Omental fat pad (tissue), 3 donors: ENCODE measurements at regions not wholly inside any gene's neighbourhood (a gene's known extent, or its start where the extent isn't known, plus 50 kb on each side); places are given as distances from the start of the nearest gene placed in this dataset.

ENCODE experiments used
- ATAC-seq: fragments of 150-250 bp; one replicate; pipeline ENCODE4 v1.9.1; 2016; ENCODE audit warnings: mild to moderate bottlenecking, moderate library complexity; ENCODE audit not compliant: low FRiP score
- DNase-seq: peaks from one replicate; pipeline ENCODE4 v3.0.0-alpha.2; 2019; ENCODE audit warnings: low spot score
- TF ChIP-seq, protein P1 (sequence below), 3 donors: fragments of 450-650 bp; IDR thresholded peaks; one replicate each; pipeline ENCODE4 v1.5.1; 2016 to 2017; ENCODE audit warnings: antibody characterized with exemption in 3 of 3, mild to moderate bottlenecking in 3 of 3, moderate library complexity in 2 of 3

DNA sequence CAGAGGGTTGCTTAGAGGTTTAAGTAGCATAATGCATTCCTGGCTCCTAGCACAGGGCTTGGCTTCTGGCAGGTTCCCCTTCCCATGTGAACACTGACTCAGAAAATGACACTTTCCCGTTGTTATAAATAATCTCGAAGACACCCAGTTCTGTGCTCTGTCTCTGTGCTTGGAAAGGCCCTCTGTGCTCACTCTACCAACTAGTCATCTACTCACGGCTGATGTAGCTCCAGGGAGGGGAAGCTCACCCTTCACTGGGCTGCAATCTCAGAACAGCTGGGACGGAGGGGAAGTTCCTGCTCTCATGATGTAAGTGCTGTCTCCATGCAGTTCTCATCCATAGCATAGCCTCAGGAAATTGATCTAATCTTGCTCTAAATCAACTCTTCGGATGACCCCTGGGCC lies 230.5 kb upstream of the ASIC2 start:
- ATAC-seq (peak; percentile 24), DNase-seq (no peak)
- TF ChIP-seq, protein P1, sequence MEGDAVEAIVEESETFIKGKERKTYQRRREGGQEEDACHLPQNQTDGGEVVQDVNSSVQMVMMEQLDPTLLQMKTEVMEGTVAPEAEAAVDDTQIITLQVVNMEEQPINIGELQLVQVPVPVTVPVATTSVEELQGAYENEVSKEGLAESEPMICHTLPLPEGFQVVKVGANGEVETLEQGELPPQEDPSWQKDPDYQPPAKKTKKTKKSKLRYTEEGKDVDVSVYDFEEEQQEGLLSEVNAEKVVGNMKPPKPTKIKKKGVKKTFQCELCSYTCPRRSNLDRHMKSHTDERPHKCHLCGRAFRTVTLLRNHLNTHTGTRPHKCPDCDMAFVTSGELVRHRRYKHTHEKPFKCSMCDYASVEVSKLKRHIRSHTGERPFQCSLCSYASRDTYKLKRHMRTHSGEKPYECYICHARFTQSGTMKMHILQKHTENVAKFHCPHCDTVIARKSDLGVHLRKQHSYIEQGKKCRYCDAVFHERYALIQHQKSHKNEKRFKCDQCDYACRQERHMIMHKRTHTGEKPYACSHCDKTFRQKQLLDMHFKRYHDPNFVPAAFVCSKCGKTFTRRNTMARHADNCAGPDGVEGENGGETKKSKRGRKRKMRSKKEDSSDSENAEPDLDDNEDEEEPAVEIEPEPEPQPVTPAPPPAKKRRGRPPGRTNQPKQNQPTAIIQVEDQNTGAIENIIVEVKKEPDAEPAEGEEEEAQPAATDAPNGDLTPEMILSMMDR (IDR thresholded peaks at IDR 0.05), result no peak

DNA sequence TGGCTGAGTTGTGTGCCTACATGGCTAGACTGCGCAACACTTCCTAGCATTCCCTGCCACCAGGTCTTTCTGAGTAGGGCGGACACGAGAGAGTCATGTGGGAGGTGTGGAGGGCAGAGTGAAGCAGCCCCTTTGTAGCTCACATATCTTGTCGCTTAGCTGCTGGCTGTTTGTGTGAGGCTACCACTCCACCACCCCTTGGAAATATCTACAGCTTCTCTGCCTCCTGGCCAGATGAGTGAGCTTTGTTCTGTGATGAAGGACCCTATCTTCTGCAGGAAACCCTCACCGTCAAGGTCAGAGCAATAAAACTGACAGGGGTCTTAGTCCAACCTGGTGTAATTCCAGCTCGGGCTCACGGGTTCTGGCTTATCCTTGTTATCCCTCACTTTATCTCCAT lies 232.1 kb upstream of the ASIC2 start:
- TF ChIP-seq, protein P1 (IDR thresholded peaks at IDR 0.05), result no peak
- no peak for ATAC-seq

DNA sequence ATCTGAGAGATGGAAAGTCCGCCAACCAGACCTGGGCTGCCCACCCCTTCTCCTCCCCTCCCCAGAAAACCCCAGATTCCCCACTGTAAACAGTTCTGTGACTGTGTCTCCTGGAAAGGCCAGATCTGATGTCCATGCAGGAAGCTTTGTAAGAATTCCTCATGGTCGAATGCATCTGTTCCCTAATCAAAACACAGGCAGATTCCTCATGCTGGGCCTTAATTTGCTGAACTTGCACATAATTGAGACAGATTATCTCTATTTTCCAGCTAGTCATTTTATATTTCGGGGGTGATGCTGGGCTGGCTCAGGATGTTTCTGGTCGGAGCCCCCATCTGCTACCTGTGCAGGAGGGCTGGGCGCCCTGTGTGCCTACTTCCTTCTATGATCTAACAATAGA lies 233.6 kb upstream of the ASIC2 start:
- ATAC-seq, result no peak
- no peak for DNase-seq
- TF ChIP-seq, protein P1 (IDR thresholded peaks at IDR 0.05), result no peak

More for the DNA sequence above, 232.1 kb upstream of the ASIC2 start:
- DNase-seq, result no peak

DNA sequence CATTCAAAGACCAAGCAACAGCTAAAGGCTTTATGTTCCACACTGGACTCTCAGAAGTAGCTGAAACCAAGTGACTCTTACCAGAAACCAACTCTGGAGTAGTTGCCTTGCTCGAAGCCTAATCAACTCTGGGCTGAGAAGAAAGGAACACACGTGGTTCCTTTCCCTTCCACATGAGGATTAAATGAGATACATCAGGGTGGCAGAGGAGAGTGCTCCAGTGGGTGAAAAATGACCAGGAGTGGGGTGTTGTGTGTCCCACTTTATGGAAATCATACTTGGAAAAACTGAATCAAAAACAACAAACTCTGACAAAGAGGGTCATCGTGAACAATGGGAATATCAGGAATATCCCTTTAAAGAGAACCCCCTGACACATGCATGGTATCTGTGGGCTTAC lies 234.2 kb upstream of the ASIC2 start:
- TF ChIP-seq, protein P1 (IDR thresholded peaks at IDR 0.05), result no peak
- no peak for DNase-seq
- no peak for ATAC-seq

DNA sequence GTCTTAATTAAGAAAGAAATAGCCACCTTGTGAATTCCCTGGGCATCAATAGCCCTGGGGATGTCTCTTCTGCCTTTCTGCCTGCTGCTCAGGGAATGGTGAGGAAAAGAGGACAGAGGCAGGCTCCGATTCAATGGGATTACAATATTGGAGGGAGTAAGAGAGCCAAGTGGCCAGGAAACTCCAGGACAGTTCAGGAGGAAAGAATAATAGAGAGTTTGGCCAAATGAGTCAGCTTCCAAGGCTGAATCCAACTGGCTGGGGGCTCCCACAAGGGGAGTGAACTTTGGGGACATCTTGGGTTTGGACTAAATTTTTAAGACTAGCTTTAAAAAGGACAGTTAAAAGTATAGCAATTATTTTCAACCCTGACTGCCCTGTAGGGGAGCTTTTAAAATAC lies 235.8 kb upstream of the ASIC2 start:
- TF ChIP-seq, protein P1 (IDR thresholded peaks at IDR 0.05), result no peak
- no peak for ATAC-seq
- DNase-seq, result no peak

DNA sequence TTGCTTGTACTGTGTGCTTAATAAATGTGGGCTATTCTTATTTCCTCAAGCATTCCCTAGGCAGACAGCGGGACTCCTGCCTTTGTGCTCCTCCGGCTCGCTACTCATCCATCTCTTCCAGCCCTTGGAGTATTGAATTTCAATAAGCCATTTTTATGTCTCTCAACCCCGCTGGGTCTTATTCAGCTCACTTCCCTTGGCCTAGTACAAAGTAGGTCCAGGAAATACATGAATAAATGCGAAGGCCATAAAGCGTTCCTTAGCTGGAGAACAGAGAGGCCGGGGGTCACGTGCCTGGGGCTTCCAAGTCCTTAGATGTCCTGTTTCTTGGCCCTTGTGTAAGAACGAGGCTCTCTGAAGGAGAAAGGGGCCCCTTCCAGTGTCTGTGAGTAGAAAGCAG lies 236.7 kb upstream of the ASIC2 start:
- ATAC-seq, result no peak
- DNase-seq, result no peak
- TF ChIP-seq, protein P1 (IDR thresholded peaks at IDR 0.05), result no peak

DNA sequence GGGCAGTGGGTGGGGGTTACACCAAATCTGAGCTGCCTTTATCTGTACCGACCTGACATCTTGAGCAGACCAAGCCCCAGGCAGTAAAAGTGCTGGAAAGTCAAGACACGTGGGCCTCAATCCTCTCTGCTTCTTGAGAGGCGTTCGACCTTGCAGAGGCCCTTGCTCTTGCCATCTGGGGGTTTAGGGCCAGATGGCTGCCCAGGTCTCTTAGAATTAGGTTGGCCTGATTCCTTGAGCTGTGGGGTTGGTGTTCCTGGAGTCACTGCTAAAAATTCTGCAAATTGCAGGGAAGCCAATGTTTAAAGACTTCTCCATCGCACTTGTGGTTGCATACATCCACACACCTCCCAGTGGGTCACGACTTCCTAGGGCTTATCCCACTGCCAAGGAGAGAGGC lies 238.2 kb upstream of the ASIC2 start:
- no peak for ATAC-seq

More for the DNA sequence above, 238.2 kb upstream of the ASIC2 start:
- DNase-seq, result no peak
- TF ChIP-seq, protein P1 (IDR thresholded peaks at IDR 0.05), result no peak
